HEK293T (cell line): ENCODE measurements at regions not wholly inside any gene's neighbourhood (a gene's known extent, or its start where the extent isn't known, plus 50 kb on each side); places are given as distances from the start of the nearest gene placed in this dataset.

Experiments used
- ARNT ChIP-seq: fragments of 450-650 bp; IDR thresholded peaks from 2 replicates; pipeline ENCODE4 v1.6.1; 2017; ENCODE audit warnings: mild to moderate bottlenecking
- BHLHE40 ChIP-seq: fragments of 450-650 bp; IDR thresholded peaks from 2 replicates; pipeline ENCODE4 v1.6.1; 2016; ENCODE audit warnings: mild to moderate bottlenecking, moderate library complexity, borderline replicate concordance
- CTBP1 ChIP-seq: fragments of 450-650 bp; IDR thresholded peaks from 2 replicates; pipeline ENCODE4 v1.6.1; 2016; ENCODE audit warnings: borderline replicate concordance
- ELF4 ChIP-seq: fragments of 450-650 bp; IDR thresholded peaks from 2 replicates; pipeline ENCODE4 v1.6.1; 2017; ENCODE audit warnings: antibody characterized with exemption
- FOXA1 ChIP-seq: fragments of 450-650 bp; IDR thresholded peaks from 2 replicates; pipeline ENCODE4 v1.6.1; 2016; ENCODE audit warnings: mild to moderate bottlenecking
- FOXM1 ChIP-seq: fragments of 450-650 bp; IDR thresholded peaks from 2 replicates; pipeline ENCODE4 v1.6.1; 2017; ENCODE audit warnings: mild to moderate bottlenecking, borderline replicate concordance
- NFRKB ChIP-seq: fragments of 450-650 bp; IDR thresholded peaks from 2 replicates; pipeline ENCODE4 v1.6.1; 2016; ENCODE audit warnings: mild to moderate bottlenecking, moderate library complexity
- SP1 ChIP-seq: fragments of 450-650 bp; IDR thresholded peaks from 2 replicates; pipeline ENCODE4 v1.6.1; 2017
- TARDBP ChIP-seq: fragments of 450-650 bp; IDR thresholded peaks from 2 replicates; pipeline ENCODE4 v1.6.1; 2016
- TF ChIP-seq, protein P1 (sequence below): fragments of 450-650 bp; IDR thresholded peaks from 2 replicates; pipeline ENCODE4 v1.6.1; 2016

GRCh38 chr13:32923725-32924124, 92.5 kb upstream of the KL start:
- no peak for TF ChIP-seq ELF4
- TF ChIP-seq FOXA1: no peak
- no peak for TF ChIP-seq SP1
- no peak for TF ChIP-seq ARNT
- TF ChIP-seq CTBP1: no peak
- TF ChIP-seq, protein P1, sequence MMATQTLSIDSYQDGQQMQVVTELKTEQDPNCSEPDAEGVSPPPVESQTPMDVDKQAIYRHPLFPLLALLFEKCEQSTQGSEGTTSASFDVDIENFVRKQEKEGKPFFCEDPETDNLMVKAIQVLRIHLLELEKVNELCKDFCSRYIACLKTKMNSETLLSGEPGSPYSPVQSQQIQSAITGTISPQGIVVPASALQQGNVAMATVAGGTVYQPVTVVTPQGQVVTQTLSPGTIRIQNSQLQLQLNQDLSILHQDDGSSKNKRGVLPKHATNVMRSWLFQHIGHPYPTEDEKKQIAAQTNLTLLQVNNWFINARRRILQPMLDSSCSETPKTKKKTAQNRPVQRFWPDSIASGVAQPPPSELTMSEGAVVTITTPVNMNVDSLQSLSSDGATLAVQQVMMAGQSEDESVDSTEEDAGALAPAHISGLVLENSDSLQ: no peak
- TF ChIP-seq TARDBP: no peak
- no peak for TF ChIP-seq FOXM1
- TF ChIP-seq NFRKB: no peak
- TF ChIP-seq BHLHE40: no peak
